ENCODE measurements at regions not wholly inside any gene's neighbourhood (a gene's known extent, or its start where the extent isn't known, plus 50 kb on each side); places are given as distances from the start of the nearest gene placed in this dataset.

DNA sequence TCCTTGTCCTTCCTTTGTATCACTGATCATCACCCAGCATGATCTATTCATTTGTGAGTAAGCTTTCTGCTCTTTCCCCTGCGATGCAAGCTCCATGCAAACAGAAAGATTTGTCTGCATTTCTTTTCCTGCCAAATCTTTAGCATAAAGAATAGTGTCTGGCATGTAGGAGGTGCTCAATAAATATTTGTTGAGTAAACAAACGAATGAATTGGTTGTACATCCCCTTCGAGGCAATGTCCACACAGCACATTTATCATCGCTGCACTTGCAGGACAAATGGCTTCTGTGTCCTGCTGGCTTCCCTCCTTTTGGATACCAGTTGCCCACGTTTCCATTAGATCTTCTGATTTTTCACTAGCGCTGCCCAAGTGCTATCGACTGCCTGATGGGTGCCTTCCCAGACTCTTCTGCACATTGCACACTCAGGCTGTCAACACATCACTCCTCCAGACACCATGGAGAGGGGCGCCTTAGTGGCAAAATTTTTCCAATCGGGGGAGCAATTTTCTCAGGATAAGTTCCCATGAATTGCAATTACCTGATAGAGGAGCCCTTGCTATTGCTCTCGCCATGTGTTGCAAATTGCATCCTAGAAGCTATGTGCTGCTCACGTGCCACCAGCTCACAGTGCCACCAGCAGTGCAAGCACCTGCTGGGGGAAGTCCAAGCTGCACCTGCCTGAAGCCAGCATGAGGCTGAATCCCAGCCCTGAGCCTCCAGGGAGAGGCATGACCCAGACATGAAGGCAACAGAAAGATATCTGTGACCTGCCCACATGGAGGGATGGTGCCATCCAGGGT, 206.6 kb downstream of the KIF26A start:
- DNase-seq: no peak

DNA sequence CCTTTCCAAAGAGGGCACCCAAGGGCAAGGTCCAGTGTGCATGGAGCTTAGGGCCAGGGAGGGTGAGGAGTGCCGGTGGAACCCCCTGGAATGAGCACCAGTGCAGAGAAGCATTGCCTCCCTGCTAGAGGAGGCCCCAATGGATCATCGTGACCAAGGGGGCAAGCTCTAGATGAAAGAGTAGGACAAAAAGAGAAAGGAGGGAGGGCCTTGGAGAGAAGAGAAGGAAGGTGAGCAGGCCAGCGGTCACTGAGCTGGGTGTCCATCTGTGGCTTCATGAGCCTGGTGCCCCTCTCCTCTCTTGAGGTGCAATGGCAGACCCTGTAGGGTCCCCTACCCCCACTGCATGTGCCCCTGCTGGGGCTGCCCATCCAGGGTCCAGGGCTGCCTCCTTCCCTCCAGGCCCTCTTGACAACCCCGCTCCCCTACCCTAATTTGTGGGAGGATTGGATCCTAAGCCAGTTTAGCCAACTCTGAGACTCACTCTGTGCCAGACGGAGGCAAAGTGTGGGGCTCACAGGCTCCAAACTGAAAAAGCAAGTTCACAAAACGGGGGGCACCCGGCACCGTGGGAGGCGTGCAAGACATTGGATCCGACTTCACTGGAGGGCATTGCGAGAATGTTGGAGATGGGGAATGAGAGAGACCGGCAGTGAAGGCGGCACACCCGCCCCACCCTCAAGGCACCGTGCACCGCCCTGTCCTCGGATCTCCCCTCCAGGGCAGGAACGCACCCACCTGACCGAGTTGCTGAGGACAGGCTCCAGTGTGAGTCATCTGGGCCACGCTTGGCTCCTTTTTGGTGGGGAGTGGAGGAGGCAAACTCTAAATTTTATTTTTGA, 207.5 kb downstream of the KIF26A start:
- no peak for DNase-seq

DNA sequence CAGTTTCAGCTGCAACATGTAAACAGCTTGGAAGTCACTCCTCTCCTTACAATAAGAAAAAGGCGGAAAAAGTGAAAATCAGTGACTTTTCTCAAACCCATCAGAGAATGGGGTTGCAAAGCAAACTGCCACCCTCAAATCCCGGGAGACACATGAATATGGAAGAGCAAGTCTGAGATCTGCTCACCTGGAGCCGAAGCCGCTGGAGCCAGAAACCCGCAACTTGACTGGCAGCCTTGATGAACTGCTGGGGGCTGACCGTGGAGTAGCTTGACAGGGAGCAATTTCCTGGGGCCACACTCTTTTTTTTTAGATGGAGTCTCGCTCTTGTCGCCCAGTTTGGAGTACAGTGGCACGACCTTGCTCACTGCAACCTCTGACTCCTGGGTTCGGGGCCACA, 208.2 kb downstream of the KIF26A start:
- DNase-seq: no peak

DNA sequence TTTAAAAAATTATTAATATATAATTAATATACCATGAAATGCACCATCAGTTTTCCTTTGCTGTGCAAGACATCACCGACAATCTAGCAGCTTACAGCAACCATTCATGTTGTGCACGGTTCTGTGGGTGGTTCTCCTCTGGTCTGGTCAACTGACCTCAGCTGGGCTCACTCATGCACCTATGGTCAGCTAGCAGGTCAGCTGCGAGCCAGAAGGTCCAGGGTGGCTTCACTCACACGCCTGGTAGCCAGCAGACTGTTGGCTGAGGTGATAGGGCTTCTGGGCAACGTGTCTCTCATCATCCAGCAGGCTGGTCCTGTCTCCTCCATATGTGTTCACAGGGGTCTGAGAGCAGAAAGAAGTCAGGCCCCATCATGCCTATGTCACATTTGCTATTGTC, 210.4 kb downstream of the KIF26A start:
- DNase-seq: no peak

DNA sequence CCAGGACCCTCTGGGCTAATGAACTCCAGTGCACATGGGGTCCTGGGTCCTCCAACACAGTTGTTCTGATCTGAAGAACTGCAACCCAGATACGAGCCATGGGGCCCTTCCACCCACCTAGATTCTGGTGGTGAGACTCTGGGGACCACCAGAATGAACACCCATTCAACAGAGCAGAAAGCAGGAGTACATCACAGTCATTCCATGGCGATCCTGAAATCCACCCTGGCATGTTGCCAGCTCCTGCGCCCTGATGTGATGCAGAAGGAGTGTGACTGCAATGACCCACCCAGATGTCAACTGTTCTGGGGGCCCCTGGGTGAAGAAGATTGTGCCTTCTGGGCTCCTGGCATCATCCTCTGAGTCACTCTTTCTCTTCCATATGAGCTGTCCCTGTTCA, 211.6 kb downstream of the KIF26A start:
- DNase-seq: no peak

DNA sequence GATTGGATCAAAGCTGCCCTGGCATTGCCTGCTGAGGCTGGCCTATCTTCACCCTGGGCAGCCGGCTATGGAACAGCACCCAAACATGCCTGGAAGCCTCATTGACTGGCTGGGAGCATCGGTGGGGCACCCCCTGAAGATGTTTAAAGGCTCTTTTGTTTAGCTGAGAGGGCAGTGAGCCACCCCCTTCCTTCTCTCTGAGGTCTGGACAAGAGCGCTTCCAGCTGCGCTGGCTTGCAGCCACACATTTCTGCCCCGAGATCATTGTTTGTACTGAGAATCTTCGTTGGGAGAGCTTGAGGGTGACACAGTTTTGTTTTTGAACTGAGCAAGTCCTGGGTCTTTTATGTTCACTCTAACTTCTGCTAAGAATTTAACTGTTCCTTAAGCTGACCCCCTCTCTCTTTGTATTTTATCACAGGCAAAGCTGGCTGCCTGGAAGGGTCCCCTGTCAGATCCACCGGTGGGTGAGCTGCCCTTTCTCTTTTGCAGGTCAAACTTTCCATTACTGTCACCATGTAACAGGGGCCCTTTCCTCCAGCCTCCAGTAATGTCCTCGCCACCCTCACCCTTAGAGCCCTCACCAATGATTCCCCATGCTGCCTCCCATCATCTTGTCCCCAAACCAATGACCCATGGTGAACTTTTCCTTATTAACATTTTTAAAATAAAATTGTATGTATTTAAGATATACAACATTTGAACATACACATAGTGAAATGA, 212.2 kb downstream of the KIF26A start:
- peak; percentile 53 for DNase-seq

DNA sequence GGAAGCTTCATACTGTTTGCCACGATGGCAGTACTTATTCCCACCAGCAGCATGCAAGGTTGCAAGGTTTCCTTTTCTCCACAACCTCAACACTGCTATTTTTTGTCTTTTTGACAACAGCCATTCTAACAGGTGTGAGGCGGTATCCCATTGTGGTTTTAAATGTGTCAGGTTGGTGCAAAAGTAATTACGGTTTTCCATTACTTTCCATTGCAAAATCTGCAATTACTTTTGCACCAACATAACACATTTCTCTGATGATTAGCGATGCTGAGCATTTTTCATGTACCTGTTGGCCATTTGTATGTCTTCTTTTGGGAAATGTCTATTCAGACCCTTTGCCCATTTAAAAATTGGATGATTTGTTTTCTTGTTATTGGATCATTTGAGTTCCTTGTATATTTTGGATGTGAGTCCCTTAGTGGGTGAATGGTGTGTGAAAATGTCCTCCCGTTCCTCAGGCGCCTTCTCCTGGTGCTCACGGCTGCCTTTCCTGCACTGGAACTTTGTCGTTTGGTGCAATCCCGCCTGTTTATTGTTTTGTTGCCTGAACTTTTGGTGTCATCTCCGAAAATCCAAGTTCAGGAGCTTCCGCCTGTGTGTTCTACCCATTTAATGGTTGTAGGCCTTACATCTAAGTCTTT, 213.6 kb downstream of the KIF26A start:
- no peak for DNase-seq

DNA sequence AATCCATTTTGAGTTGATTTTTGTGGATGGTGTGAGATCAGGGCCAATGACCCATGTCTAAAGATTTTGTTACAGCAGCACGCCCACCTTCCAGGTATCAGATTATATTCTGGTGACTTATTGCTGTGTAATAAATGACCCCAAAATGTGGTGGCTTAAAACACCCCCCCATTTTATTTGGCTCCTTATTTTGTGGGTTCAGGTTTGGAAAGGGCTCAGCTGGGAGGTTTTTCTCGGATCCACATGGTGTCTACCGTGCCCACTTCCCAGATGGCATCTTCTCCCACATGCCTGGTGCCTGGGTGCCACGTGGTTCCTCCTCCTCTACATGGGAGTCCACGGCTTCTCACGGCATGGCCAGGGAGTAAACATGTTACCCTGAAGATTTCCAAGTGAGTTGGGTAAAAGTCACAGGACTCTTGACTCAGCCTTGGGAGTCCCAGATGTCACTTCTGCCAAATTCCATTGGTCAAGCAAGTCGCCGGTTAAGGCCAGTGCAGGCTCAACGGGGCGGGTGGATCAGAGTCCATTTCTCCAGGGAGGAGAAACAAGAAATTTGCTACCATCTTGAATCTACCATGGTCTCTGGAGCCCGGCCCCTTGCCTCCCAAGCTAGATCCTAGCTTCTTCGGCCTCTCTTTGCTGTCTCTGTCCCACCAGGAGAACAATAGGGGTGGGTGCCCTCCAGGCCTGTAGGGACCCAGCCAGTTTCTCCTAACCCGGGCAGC, 214.3 kb downstream of the KIF26A start:
- no peak for DNase-seq

DNA sequence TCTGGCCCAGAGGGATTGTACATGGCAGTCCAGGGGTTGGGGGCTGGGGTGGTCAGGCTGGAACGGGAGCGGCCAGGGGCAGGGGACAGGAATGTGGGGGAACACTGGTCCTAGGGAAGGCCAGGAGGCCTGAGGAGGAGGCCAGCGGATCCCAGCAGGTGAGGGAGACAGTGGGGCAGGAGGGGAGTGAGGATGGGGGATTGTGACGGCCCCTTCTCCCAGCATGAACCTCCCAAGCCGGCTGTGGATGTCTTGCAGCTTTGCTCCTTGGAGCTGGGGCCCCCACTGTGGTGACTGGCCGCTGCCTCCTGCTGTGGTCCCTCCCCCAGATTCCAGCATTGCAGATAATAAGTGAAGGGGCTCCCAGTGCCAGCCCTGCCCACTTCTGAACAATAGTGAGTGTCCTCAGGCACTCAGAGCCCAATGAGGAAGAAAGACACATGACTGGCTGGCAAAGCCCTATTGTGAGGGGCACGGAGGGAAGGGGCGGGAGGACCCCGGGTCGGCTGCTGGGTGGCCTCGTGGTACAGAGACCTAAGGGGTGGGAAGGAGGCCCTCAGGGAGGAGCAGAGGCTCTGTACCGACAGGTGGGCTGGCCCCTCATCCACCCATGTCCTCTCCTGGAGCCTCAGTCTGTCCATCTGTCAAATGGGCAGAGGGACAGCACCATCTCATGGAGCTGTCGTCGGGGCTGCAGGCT, 215.0 kb downstream of the KIF26A start:
- no peak for DNase-seq

DNA sequence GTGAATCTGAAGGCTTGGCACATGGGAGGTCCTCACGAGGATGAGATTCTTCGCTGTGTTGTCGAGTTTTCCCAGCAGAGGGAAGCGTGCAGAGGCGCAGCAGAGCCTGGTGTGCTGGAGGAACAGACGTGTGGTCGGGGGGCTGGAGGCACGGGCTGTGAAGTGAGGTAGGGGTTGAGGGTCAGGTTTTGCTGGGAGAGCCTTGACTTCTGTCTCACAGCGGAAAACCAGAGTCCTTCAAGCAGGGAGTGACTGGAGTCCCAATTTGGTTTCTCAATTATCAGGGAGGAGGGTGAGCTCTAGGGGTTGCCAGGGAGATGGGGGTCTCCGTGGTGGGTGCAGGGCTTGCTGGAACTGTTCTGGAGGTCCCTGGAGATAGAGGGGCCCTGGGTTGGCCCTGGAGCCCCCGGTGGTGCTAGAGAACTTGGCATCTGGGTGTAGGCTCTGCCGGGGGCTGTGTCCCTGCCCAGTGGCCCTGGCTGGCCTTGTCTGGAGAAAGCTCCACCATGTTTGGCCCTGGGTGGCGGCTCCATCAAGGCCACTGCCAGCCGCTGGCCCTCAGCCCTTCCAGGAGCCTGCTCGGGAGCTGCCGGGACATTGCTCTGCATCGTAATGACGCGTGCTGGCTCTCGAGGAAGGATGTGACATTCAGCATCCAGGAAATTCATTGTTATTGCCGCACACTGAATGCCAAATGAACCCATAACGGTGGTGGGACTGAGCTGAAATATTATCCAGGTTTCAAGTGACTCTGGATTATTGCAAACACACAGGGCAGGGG, 215.7 kb downstream of the KIF26A start:
- no peak for DNase-seq

DNA sequence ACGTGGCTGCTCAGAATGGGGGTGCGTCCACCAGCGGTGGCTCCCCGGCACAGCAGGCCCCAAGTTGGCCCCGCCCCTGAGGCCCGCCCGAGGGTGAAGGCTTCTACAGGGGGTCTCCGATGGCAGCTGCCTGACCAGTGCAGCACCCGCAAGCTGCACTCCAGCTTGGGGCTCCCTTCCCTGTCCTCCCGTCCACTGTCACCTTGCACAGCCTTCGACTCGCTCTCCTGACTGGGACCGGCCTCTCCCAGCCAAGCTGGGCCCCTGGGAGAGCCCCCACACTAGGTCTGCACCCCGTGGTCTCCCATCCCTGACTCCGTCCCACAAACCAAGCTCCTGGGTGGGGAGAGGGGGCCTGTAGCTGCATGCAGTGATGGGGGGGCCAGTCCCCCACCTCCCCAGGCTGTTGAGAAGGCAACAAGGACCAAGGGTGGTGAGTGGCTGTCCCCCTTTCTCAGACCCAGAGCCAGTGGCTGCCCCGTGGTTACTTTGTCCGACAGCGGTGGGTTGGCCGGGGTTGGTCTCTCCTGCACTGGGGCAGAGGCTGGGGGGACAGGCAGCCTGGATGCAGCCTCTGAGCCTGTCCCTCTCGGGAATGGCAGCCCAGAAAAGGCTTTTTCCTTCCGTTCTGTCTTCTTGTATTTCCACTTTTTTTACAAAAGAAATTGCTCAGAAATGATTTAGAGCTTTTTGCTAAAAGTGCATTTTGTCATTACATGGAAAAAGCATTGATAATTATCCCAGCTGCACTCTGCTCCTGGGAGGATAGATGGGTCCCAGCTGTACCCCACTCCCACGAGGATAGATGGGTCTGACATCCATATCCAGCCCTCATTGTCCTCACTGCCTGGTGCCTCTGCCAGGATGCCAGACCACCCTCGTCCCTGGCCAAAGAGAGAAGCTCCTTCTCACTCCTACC, 217.0 kb downstream of the KIF26A start:
- DNase-seq: no peak

DNA sequence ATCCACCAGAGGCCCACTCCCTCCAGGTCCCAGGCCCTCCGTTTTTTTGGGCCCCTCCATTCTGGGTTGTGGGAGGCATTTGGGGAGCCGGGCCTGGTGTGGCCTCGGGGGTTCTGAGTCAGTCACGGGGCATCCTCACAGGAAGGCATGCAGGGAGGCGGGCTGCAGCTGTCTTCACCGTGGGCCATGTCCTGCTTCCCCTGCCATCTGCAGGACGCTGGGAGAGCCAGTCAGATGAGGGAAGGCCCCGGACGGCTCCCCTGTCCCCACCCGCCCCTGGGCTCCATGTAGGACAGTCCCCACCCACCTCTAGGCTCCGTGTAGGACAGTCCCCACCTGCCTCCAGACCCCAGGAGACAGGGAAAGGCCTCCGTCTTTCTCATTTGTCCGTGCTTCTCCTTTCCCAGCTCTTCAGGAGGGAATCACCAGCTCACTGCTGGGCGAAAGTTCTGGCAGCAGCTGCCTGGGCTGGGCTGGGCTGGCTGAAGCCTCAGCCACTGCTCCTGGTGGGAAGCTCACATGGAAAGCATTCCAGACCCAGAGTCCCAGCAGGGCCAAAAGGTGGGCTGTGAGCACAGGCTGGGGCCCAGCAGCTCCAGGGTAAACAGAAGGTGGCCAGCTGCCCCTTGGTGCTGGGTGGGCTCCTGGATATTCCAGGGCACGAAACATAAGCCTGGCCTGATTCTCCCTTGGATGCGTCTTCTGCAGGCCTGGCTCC, 217.8 kb downstream of the KIF26A start:
- no peak for DNase-seq

DNA sequence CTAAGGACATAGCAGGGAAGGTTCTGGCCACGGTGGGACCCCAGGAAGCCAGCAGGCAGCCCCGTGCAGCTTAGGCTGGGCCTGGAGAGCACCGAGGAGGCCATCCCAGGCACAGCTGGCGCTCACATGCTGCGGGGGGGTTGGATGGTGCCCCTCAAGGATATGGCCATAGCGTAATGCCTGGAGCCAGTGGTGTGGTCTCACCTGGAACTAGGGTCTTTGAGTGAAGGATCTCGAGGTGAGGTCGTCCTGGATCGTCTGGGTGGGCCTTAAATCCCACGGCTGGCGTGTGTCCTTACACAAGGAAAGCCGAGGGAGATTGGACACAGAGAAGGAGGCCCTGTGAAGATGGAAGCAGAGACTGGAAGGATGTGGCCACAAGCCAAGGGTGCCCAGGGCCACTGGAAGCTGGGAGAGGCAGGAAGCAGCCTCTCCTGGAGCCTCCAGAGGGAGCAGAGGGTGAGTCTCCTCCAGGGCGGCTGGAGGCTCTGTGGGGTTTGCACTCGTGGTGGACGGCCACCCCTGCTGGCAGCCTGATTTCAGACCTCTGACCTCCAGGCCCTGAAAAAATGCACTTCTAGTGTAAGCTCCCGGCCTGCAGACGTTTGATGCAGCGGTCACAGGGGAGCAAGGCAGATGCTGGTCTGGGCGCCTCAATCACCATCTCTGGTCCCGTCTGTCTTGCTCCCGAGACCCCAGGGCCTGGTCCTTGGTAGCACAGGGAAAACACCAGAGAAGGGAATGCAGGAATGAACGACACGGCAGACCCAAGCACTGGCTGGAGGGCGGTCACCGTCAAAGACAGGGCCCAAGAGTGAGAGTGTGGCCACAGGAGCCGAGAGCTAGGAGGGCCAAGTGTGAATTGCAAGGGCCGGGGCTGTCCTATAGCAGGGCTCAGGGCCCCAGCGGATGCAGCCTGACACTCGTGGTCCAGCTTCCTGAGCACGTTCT, 218.6 kb downstream of the KIF26A start:
- no peak for DNase-seq

DNA sequence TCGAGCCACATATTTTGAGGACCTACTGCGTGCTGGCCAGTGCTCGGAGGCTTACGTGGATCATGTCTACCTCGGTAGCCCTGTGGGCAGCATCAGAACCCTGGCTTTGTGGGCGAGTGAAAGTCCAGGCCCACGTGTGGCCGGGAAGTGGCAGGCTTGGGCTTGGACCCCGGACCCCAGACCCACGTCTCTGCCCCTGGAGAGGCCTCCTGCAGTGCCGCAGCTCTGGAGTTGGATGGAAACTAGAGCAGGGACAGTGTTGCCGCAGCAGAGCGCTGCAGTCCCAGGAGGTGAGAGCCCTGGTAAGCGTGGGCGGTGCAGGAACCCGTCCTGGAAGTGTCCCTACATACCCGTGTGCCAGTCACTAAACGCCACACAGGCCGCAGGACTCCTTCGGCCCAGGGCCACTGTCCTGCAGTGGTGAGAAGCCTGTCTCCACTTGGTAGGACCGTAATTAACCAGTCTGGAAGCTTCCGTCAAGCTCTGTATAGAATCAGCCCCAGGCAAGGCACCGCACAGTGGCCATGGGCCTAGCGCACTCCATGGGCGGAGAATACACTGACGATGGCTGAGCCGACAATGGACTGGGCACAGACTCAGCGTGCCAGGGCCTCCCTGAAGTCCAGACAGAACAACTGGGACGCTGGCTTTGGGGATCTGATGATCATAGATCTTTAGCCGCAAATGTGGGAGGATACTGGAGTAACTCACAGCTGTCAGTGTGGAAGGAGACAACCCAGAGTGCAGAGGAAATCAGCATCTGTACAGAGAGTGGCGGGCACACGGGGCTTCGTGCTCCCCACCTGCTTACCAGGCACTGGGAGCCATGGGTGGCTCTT, 219.5 kb downstream of the KIF26A start:
- no peak for DNase-seq

DNA sequence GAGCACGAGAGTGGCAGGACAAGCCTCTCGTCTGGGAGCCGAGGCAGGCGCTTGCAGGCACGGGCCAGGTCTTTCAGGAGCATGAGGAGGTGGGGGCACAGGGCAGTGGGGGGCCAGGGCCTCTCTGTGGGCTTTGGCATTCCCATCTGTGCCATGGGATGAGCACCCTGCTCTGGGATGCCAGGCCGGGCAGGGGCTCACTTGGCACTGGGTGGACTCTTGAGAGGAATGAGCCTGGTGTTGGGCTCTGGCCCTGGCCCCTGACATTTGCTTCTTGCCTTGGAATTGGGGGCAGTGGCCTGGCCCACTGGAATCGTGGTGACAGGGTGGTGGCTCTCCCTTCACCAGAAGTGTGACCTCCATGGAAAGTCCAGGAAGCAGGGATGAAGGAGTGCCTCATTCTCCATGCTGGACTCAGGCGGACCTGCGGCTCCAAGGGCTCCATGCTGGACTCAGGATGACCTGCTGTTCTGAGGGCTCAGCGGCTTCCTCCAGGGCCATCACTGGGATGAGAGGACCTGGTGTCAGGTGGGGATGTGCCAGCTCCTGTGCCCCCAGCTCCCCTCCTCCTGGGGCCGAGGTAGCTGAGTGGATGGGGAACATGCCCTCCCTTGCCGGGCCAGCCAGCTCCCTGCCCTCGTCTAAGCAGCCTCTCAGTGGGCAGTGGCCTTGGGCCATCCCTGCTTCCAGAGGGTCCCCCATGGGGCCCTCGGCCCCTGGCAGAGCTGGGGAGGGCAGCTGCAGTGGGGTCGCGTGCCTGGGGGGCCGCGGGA, 220.3 kb downstream of the KIF26A start:
- no peak for DNase-seq

Data from NCI-H1092 (cell line).